ENCODE measurements at regions not wholly inside any gene's neighbourhood (a gene's known extent, or its start where the extent isn't known, plus 50 kb on each side); places are given as distances from the start of the nearest gene placed in this dataset.

DNA sequence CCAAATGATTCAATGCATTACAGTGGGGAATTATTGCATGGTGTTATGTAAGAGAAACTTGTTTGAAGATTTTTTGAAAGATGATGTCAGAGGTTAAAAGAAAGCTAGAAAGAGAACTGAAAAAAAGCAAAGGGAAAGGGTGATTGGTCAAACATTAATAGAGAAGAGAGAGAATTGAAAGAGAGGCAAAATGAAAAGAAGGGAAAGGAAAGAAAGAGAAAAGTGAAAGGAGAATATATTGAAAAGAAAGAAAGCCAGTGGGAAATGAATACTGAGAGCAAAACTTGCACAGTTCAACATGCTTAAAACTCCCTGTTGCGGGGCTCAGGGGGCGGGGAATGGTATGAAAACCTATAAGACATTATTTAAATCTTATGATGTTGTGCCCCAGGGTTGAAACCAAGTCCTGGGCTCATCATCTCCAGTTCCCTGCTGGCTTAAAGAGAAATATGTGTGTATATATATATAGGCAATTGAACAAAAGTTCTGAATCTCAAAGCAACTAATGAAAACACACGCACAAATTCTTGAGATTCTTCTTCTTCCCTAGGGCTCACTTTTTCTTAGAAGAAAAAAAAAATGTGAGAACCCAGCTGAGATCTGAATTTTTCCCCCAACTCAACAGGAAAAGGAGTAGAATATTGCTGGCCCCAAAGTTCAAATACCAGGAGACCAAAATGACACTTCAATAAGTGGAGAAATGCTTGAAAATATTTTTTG is 2045.9 kb upstream of the CELF4 start:
- H3K9me3 ChIP-seq (ENCODE audit: control insufficient read depth in 2 of 2, low read length in 2 of 2): no peaks in the 10 kb centered on the region
- no peaks in the 10 kb centered on the region for H3K27me3 ChIP-seq (ENCODE audit: control insufficient read depth in 2 of 2, insufficient read depth in 2 of 2, low read length in 2 of 2)
- H3K4me3 ChIP-seq (ENCODE audit: low read length in 2 of 2): no peak overlapping the region
- H3K36me3 ChIP-seq (ENCODE audit: control insufficient read depth in 2 of 2, insufficient read depth in 2 of 2, low read length in 2 of 2): no peaks in the 10 kb centered on the region
- no peaks in the 10 kb centered on the region for H3K4me1 ChIP-seq (ENCODE audit: control insufficient read depth in 2 of 2, insufficient read depth in 2 of 2, low read length in 2 of 2)
- no peak overlapping the region for H3K9ac ChIP-seq (ENCODE audit: low read depth in 1 of 2, low read length in 2 of 2)
- no peak overlapping the region for H3K27ac ChIP-seq (ENCODE audit: low read depth in 2 of 2, low read length in 2 of 2)

DNA sequence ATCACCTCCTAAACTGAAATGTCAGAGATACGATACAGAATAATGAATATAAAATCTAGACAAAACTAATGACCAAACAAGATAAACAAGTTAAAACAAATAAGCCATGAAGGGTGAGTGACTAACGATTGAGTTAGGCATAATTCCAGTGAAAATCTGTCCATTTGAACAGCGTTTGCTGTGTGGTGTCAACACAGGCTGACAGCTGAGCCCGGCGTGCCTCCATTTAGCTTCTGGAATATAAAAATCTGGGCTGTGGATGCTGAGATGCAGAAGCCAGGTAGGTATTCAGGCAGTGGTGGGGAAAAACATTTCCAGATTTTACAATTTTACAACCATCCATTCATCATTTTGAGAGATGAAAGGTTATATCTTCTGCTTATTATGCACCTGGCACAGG is 2041.4 kb upstream of the CELF4 start:
- no peaks in the 10 kb centered on the region for H3K36me3 ChIP-seq (ENCODE audit: control insufficient read depth in 2 of 2, insufficient read depth in 2 of 2, low read length in 2 of 2)
- H3K9ac ChIP-seq (ENCODE audit: low read depth in 1 of 2, low read length in 2 of 2): no peak overlapping the region
- H3K27me3 ChIP-seq (ENCODE audit: control insufficient read depth in 2 of 2, insufficient read depth in 2 of 2, low read length in 2 of 2): no peaks in the 10 kb centered on the region
- no peaks in the 10 kb centered on the region for H3K4me1 ChIP-seq (ENCODE audit: control insufficient read depth in 2 of 2, insufficient read depth in 2 of 2, low read length in 2 of 2)
- no peak overlapping the region for H3K4me3 ChIP-seq (ENCODE audit: low read length in 2 of 2)
- no peaks in the 10 kb centered on the region for H3K9me3 ChIP-seq (ENCODE audit: control insufficient read depth in 2 of 2, low read length in 2 of 2)
- H3K27ac ChIP-seq (ENCODE audit: low read depth in 2 of 2, low read length in 2 of 2): no peak overlapping the region

DNA sequence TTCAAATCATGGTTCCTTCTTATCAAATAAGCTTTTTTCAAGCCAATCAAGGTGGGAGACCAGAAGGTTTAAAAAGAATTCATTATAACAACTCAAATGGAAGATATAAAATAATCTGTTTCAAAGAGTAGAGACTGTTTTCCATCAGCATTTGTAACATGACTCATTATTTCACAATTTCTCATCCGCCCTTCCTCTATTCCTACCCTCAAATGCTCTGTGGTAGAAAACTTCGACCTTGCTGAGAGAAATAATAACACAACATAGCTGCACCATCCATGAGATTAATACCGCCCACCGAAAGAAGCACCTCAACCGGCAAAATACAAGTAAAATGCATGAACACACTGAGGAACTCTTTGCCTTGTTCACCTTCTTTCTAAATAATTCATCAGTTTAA is 2039.2 kb upstream of the CELF4 start:
- H3K36me3 ChIP-seq (ENCODE audit: control insufficient read depth in 2 of 2, insufficient read depth in 2 of 2, low read length in 2 of 2): no peaks in the 10 kb centered on the region

GRCh38 chr18:39602131-39602530 is 2036.5 kb upstream of the CELF4 start:
- no peak overlapping the region for H3K27ac ChIP-seq (ENCODE audit: low read depth in 2 of 2, low read length in 2 of 2)
- no peak overlapping the region for H3K9ac ChIP-seq (ENCODE audit: low read depth in 1 of 2, low read length in 2 of 2)
- no peaks in the 10 kb centered on the region for H3K27me3 ChIP-seq (ENCODE audit: control insufficient read depth in 2 of 2, insufficient read depth in 2 of 2, low read length in 2 of 2)
- peaks cover 0 to 3% of the 10 kb centered on the region in 2 donors for H3K4me1 ChIP-seq (ENCODE audit: control insufficient read depth in 2 of 2, insufficient read depth in 2 of 2, low read length in 2 of 2)
- no peak overlapping the region for H3K4me3 ChIP-seq (ENCODE audit: low read length in 2 of 2)
- no peaks in the 10 kb centered on the region for H3K9me3 ChIP-seq (ENCODE audit: control insufficient read depth in 2 of 2, low read length in 2 of 2)
- H3K36me3 ChIP-seq (ENCODE audit: control insufficient read depth in 2 of 2, insufficient read depth in 2 of 2, low read length in 2 of 2): no peaks in the 10 kb centered on the region

More for the DNA sequence above, 2039.2 kb upstream of the CELF4 start:
- no peaks in the 10 kb centered on the region for H3K27me3 ChIP-seq (ENCODE audit: control insufficient read depth in 2 of 2, insufficient read depth in 2 of 2, low read length in 2 of 2)
- no peaks in the 10 kb centered on the region for H3K4me1 ChIP-seq (ENCODE audit: control insufficient read depth in 2 of 2, insufficient read depth in 2 of 2, low read length in 2 of 2)
- H3K27ac ChIP-seq (ENCODE audit: low read depth in 2 of 2, low read length in 2 of 2): no peak overlapping the region
- H3K9me3 ChIP-seq (ENCODE audit: control insufficient read depth in 2 of 2, low read length in 2 of 2): no peaks in the 10 kb centered on the region
- H3K4me3 ChIP-seq (ENCODE audit: low read length in 2 of 2): no peak overlapping the region
- no peak overlapping the region for H3K9ac ChIP-seq (ENCODE audit: low read depth in 1 of 2, low read length in 2 of 2)

DNA sequence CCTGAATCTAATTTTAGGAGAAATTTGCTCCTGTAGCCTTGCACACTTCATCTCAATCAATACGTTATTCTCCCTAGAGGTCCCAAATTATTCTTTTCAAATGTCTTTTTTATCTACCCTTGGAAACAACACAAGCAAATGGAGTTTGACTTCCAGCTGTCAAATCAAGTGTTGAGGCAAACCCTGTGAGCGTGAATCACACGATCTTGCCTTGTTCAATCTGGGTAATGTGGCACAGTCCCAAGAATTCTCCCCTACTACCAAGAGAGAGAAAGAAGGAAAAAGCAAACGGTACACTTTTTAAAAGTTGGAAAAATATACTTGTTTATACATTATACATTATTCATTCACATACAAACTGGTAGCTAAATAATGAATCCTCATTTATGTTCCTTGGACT is 2035.3 kb upstream of the CELF4 start:
- Histone ChIP-seq H3K4me3 (ENCODE audit: low read length in 2 of 2) (no peak overlapping the region), H3K36me3 (ENCODE audit: control insufficient read depth in 2 of 2, insufficient read depth in 2 of 2, low read length in 2 of 2) (no peaks in the 10 kb centered on the region), H3K27ac (ENCODE audit: low read depth in 2 of 2, low read length in 2 of 2) (no peak overlapping the region), H3K9ac (ENCODE audit: low read depth in 1 of 2, low read length in 2 of 2) (no peak overlapping the region), H3K27me3 (ENCODE audit: control insufficient read depth in 2 of 2, insufficient read depth in 2 of 2, low read length in 2 of 2) (no peaks in the 10 kb centered on the region), H3K4me1 (ENCODE audit: control insufficient read depth in 2 of 2, insufficient read depth in 2 of 2, low read length in 2 of 2) (peaks cover 0 to 6% of the 10 kb centered on the region in 2 donors), H3K9me3 (ENCODE audit: control insufficient read depth in 2 of 2, low read length in 2 of 2) (no peaks in the 10 kb centered on the region)

- Histone ChIP-seq H3K4me1 (ENCODE audit: control insufficient read depth in 2 of 2, insufficient read depth in 2 of 2, low read length in 2 of 2) (peaks cover 0 to 6% of the 10 kb centered on the region in 2 donors), H3K27ac (ENCODE audit: low read depth in 2 of 2, low read length in 2 of 2) (no peak overlapping the region), H3K36me3 (ENCODE audit: control insufficient read depth in 2 of 2, insufficient read depth in 2 of 2, low read length in 2 of 2) (no peaks in the 10 kb centered on the region), H3K9ac (ENCODE audit: low read depth in 1 of 2, low read length in 2 of 2) (no peak overlapping the region), H3K27me3 (ENCODE audit: control insufficient read depth in 2 of 2, insufficient read depth in 2 of 2, low read length in 2 of 2) (no peaks in the 10 kb centered on the region), H3K4me3 (ENCODE audit: low read length in 2 of 2) (no peak overlapping the region), H3K9me3 (ENCODE audit: control insufficient read depth in 2 of 2, low read length in 2 of 2) (no peaks in the 10 kb centered on the region)
Observed at GRCh38 chr18:39599251-39599650, 2033.7 kb upstream of the CELF4 start.

GRCh38 chr18:39596891-39597290 is 2031.3 kb upstream of the CELF4 start:
- no peak overlapping the region for H3K4me3 ChIP-seq (ENCODE audit: low read length in 2 of 2)
- no peak overlapping the region for H3K9ac ChIP-seq (ENCODE audit: low read depth in 1 of 2, low read length in 2 of 2)
- no peaks in the 10 kb centered on the region for H3K36me3 ChIP-seq (ENCODE audit: control insufficient read depth in 2 of 2, insufficient read depth in 2 of 2, low read length in 2 of 2)
- no peak overlapping the region for H3K27ac ChIP-seq (ENCODE audit: low read depth in 2 of 2, low read length in 2 of 2)
- H3K27me3 ChIP-seq (ENCODE audit: control insufficient read depth in 2 of 2, insufficient read depth in 2 of 2, low read length in 2 of 2): no peaks in the 10 kb centered on the region
- peaks cover 0 to 6% of the 10 kb centered on the region in 2 donors for H3K4me1 ChIP-seq (ENCODE audit: control insufficient read depth in 2 of 2, insufficient read depth in 2 of 2, low read length in 2 of 2)
- H3K9me3 ChIP-seq (ENCODE audit: control insufficient read depth in 2 of 2, low read length in 2 of 2): no peaks in the 10 kb centered on the region

DNA sequence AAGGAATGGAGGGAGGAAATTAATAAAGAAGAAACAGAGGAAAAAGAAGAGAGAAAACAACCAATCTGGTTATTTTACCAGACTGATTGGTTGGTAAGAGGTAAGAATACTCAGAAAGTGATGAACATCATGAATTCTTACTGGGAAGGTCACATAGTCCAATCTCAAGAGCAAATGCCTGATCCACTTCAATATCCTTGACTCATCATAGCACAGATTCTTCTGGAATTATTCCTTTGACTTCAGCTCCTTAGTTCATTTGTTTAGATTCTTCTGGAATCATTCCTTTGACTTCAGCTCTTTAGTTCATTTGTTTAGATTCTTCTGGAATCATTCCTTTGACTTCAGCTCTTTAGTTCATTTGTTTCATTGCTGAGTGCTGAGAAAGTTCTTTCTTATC is 2030.6 kb upstream of the CELF4 start:
- Histone ChIP-seq H3K27ac (ENCODE audit: low read depth in 2 of 2, low read length in 2 of 2) (no peak overlapping the region), H3K9me3 (ENCODE audit: control insufficient read depth in 2 of 2, low read length in 2 of 2) (no peaks in the 10 kb centered on the region), H3K27me3 (ENCODE audit: control insufficient read depth in 2 of 2, insufficient read depth in 2 of 2, low read length in 2 of 2) (no peaks in the 10 kb centered on the region), H3K4me1 (ENCODE audit: control insufficient read depth in 2 of 2, insufficient read depth in 2 of 2, low read length in 2 of 2) (peaks cover 0 to 6% of the 10 kb centered on the region in 2 donors), H3K9ac (ENCODE audit: low read depth in 1 of 2, low read length in 2 of 2) (no peak overlapping the region), H3K4me3 (ENCODE audit: low read length in 2 of 2) (no peak overlapping the region), H3K36me3 (ENCODE audit: control insufficient read depth in 2 of 2, insufficient read depth in 2 of 2, low read length in 2 of 2) (no peaks in the 10 kb centered on the region)

DNA sequence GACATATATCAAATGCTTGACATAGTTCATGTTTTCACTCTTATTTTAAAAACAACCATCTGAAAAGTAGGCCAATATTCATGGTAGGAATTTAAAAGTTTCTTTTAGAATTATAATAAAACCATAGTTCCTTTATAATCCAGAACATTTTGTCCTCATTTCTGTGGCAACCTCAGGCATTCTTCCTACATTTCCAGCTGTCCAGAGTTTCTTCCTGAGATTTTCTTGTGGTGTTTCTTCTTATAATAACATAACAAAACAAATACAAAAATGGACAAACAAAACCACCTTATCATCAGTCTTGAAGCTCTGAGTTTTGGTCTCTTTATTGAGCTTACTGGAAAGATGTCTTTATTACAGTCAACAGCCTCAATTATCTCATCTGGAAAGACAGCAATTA is 2028.6 kb upstream of the CELF4 start:
- no peak overlapping the region for H3K27ac ChIP-seq (ENCODE audit: low read depth in 2 of 2, low read length in 2 of 2)
- H3K9me3 ChIP-seq (ENCODE audit: control insufficient read depth in 2 of 2, low read length in 2 of 2): no peaks in the 10 kb centered on the region
- H3K27me3 ChIP-seq (ENCODE audit: control insufficient read depth in 2 of 2, insufficient read depth in 2 of 2, low read length in 2 of 2): no peaks in the 10 kb centered on the region
- H3K36me3 ChIP-seq (ENCODE audit: control insufficient read depth in 2 of 2, insufficient read depth in 2 of 2, low read length in 2 of 2): no peaks in the 10 kb centered on the region
- H3K9ac ChIP-seq (ENCODE audit: low read depth in 1 of 2, low read length in 2 of 2): no peak overlapping the region
- no peak overlapping the region for H3K4me3 ChIP-seq (ENCODE audit: low read length in 2 of 2)
- peaks cover 0 to 6% of the 10 kb centered on the region in 2 donors for H3K4me1 ChIP-seq (ENCODE audit: control insufficient read depth in 2 of 2, insufficient read depth in 2 of 2, low read length in 2 of 2)

DNA sequence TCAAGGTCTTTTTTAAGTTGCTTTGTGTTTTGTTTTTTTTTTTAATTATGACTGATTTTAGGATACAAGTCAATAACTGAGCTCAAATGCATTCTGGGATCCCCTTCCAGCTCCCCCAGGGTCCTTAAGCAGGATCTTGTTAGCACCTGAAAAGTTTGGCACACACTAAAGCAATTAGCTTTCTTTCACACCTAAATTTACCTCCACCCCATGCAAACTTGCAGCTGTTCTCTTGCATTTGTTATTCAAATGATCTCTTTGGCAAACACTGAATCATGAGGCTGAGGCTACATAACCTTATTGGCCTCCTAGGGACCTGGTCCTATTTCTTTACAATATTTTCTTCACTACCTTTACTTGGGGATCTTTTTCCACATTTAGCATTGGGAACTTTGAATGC is 2026.1 kb upstream of the CELF4 start:
- Histone ChIP-seq H3K27ac (ENCODE audit: low read depth in 2 of 2, low read length in 2 of 2) (no peak overlapping the region), H3K4me1 (ENCODE audit: control insufficient read depth in 2 of 2, insufficient read depth in 2 of 2, low read length in 2 of 2) (no peaks in the 10 kb centered on the region), H3K9me3 (ENCODE audit: control insufficient read depth in 2 of 2, low read length in 2 of 2) (no peaks in the 10 kb centered on the region), H3K9ac (ENCODE audit: low read depth in 1 of 2, low read length in 2 of 2) (no peak overlapping the region), H3K27me3 (ENCODE audit: control insufficient read depth in 2 of 2, insufficient read depth in 2 of 2, low read length in 2 of 2) (no peaks in the 10 kb centered on the region), H3K4me3 (ENCODE audit: low read length in 2 of 2) (no peak overlapping the region), H3K36me3 (ENCODE audit: control insufficient read depth in 2 of 2, insufficient read depth in 2 of 2, low read length in 2 of 2) (no peaks in the 10 kb centered on the region)
